Parathyroid adenoma (tissue), 2 donors: ENCODE measurements at regions not wholly inside any gene's neighbourhood (a gene's known extent, or its start where the extent isn't known, plus 50 kb on each side); places are given as distances from the start of the nearest gene placed in this dataset.

ENCODE experiments used
- H2AFZ ChIP-seq: fragments of 300-600 bp; sonication (generic); one replicate; pipeline ENCODE4 v1.7.0; 2017; ENCODE audit warnings: antibody characterized with exemption, mild to moderate bottlenecking
- H3K27ac ChIP-seq: fragments of 300-600 bp; sonication (generic); one replicate; pipeline ENCODE4 v1.7.0; 2017
- H3K27me3 ChIP-seq: fragments of 300-600 bp; sonication (generic); one replicate; pipeline ENCODE4 v1.7.0; 2017; ENCODE audit warnings: low read length; ENCODE audit not compliant: control insufficient read depth, insufficient read depth
- H3K36me3 ChIP-seq: fragments of 300-600 bp; sonication (generic); one replicate; pipeline ENCODE4 v1.7.0; 2017; ENCODE audit warnings: low read length; ENCODE audit not compliant: control insufficient read depth, insufficient read depth
- H3K4me1 ChIP-seq: fragments of 300-600 bp; sonication (generic); one replicate; pipeline ENCODE4 v1.7.0; 2017; ENCODE audit warnings: control low read depth
- H3K4me2 ChIP-seq: fragments of 300-600 bp; sonication (generic); one replicate; pipeline ENCODE4 v1.7.0; 2017; ENCODE audit warnings: low read length
- H3K4me3 ChIP-seq: fragments of 300-600 bp; sonication (generic); one replicate; pipeline ENCODE4 v1.7.0; 2017; ENCODE audit warnings: low read depth, low read length
- H3K79me2 ChIP-seq: fragments of 300-600 bp; sonication (generic); one replicate; pipeline ENCODE4 v1.7.0; 2017; ENCODE audit warnings: control low read depth
- H3K9ac ChIP-seq: fragments of 300-600 bp; sonication (generic); one replicate; pipeline ENCODE4 v1.7.0; 2017; ENCODE audit warnings: mild to moderate bottlenecking
- H3K9me3 ChIP-seq: fragments of 300-600 bp; sonication (generic); one replicate; pipeline ENCODE4 v1.7.0; 2017; ENCODE audit warnings: low read length; ENCODE audit not compliant: control insufficient read depth
- TF ChIP-seq, protein P1 (sequence below): fragments of 300-600 bp; sonication (generic); IDR thresholded peaks from one replicate; pipeline ENCODE4 v1.7.0; 2017; ENCODE audit warnings: antibody characterized with exemption, mild to moderate bottlenecking
- donor health status: primary hyperparathyroidism.

DNA sequence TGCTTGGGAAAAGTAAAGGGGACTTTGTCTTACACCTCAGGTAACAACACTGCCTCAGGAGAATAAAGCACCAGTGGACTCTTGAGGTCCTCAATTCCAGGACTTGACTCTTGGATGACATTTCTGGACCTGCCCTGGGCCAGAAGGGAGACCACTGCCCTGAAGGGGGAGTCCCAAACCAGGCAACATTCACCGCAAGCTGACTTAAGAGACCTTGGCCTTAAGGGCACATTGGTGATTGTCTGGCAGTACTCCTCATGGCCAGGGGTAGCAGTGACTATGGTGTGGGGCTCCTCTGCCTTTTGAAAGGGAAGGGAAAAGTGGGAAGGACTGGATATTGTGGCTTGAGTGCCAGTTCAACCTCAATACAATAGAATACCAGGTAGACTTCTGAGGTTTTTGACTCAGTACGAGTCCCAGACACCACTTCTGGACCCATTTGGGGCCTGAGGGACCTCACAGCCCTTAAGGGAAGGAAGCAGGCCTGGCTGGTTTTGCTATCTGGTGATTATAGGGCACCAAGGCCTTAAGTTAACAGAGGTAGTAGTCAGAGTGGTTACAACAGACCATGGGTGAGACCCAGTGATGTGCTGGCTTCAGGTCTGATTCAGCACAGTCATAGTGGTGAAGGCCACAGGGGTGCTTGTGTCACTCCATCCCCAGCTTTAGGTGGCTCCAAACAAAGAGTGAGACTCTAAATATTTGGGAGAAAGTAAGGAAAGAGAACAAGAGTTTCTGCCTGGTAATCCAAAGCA, 121.2 kb upstream of the TET2 start:
- Histone ChIP-seq H3K27me3 (no peaks in the 10 kb centered on the region), H3K27ac (no peak overlapping the region), H3K79me2 (no peaks in the 10 kb centered on the region), H3K4me3 (no peak overlapping the region), H3K9ac (no peak overlapping the region), H3K36me3 (no peaks in the 10 kb centered on the region), H2AFZ (no peak overlapping the region), H3K4me2 (no peak overlapping the region), H3K4me1 (no peaks in the 10 kb centered on the region), H3K9me3 (no peaks in the 10 kb centered on the region)
- TF ChIP-seq, protein P1, sequence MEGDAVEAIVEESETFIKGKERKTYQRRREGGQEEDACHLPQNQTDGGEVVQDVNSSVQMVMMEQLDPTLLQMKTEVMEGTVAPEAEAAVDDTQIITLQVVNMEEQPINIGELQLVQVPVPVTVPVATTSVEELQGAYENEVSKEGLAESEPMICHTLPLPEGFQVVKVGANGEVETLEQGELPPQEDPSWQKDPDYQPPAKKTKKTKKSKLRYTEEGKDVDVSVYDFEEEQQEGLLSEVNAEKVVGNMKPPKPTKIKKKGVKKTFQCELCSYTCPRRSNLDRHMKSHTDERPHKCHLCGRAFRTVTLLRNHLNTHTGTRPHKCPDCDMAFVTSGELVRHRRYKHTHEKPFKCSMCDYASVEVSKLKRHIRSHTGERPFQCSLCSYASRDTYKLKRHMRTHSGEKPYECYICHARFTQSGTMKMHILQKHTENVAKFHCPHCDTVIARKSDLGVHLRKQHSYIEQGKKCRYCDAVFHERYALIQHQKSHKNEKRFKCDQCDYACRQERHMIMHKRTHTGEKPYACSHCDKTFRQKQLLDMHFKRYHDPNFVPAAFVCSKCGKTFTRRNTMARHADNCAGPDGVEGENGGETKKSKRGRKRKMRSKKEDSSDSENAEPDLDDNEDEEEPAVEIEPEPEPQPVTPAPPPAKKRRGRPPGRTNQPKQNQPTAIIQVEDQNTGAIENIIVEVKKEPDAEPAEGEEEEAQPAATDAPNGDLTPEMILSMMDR: no peak

DNA sequence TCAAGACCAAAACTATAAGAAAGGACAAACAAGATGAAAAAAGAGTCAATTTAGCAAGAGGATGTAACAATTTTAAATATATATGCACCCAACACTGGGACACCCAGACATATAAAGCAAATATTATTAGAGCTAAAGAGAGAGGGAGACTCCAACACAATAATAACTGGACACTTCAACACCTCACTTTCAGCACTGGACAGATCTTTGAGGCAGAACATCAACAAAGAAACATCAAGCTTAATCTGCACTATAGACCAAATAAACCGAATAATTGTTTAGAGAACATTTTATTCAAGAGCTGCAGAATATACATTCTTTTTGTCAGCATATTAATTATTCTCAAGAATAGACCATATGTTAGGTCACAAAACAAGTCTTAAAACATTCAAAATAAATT, 109.7 kb upstream of the TET2 start:
- H3K9me3 ChIP-seq: no peaks in the 10 kb centered on the region
- no peaks in the 10 kb centered on the region for H3K36me3 ChIP-seq
- no peaks in the 10 kb centered on the region for H3K79me2 ChIP-seq
- no peak overlapping the region for H3K4me2 ChIP-seq
- TF ChIP-seq, protein P1: no peak
- H3K27ac ChIP-seq: no peak overlapping the region
- H3K4me3 ChIP-seq: no peak overlapping the region
- H2AFZ ChIP-seq: no peak overlapping the region
- H3K27me3 ChIP-seq: no peaks in the 10 kb centered on the region
- H3K4me1 ChIP-seq: no peaks in the 10 kb centered on the region
- no peak overlapping the region for H3K9ac ChIP-seq

DNA sequence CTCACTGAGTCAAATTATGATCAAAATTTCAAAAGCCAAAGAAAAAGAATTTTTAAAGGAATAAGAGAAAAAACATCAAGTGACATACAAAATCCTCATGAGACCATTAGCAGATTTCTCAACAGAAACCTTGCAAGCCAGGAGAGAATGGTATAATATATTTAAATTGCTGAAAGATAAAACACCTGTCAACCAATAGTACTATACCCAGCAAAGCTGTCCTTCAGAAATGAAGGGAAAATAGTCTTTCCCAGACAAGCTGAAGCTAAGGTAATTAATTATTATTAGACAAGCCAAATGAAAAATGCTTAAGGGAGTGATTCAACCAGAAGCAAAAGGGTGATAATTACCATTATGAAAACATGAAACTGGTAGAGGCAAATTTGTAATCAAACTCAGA, 104.2 kb upstream of the TET2 start:
- no peak overlapping the region for H2AFZ ChIP-seq
- no peaks in the 10 kb centered on the region for H3K79me2 ChIP-seq
- no peak overlapping the region for H3K4me3 ChIP-seq
- no peaks in the 10 kb centered on the region for H3K36me3 ChIP-seq
- H3K27ac ChIP-seq: no peak overlapping the region
- H3K4me2 ChIP-seq: no peak overlapping the region
- TF ChIP-seq, protein P1: no peak
- no peaks in the 10 kb centered on the region for H3K4me1 ChIP-seq
- H3K27me3 ChIP-seq: no peaks in the 10 kb centered on the region
- no peak overlapping the region for H3K9ac ChIP-seq
- no peaks in the 10 kb centered on the region for H3K9me3 ChIP-seq

DNA sequence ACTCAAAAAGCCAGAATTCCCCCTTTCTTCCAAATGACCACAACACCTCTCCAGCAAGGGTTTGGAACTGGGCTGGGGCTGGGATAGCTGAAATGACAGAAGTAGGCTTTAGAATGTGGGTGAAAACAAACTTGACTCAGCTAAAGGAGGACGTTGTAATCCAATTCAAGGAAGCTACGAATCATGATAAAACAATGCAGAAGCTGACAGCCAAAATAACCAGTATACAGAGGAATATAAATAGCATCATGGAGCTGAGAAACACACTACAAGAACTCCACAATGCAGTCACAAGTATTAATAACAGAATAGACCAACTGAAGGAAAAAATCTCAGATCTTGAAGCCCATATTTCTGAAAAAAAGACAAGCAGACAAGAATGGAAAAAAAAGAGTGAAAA, 95.8 kb upstream of the TET2 start:
- Histone ChIP-seq H3K79me2 (no peaks in the 10 kb centered on the region), H3K27ac (no peak overlapping the region), H3K4me1 (no peaks in the 10 kb centered on the region), H3K36me3 (no peaks in the 10 kb centered on the region), H3K4me3 (no peak overlapping the region), H3K27me3 (no peaks in the 10 kb centered on the region), H3K9me3 (no peaks in the 10 kb centered on the region), H3K9ac (no peak overlapping the region), H2AFZ (no peak overlapping the region), H3K4me2 (no peak overlapping the region)
- TF ChIP-seq, protein P1: no peak
